Small intestine (tissue), 7 donors: ENCODE measurements at regions not wholly inside any gene's neighbourhood (a gene's known extent, or its start where the extent isn't known, plus 50 kb on each side); places are given as distances from the start of the nearest gene placed in this dataset.
"Not testable (repeated sequence)": the region's sequence is repeated elsewhere in the genome, so short reads cannot be mapped to it uniquely, and the experiment has no call there.

Experiments
- DNase-seq, 2 donors: peaks; one replicate each; pipeline versions ENCODE4 v3.0.0 to v3.0.0-alpha.2; 2013
- FAIRE-seq: peaks from 2 replicates; lab custom pipeline; 2012; peaks lifted over from hg19 to GRCh38; lab: Jason Lieb, UNC
- H3K27ac ChIP-seq, 3 donors: one replicate each; pipeline ENCODE4 v1.5.1; 2013; ENCODE audit warnings: low read length in 2 of 3, mild to moderate bottlenecking in 2 of 3, control low read depth in 1 of 3, inconsistent platforms in 1 of 3, low read depth in 1 of 3, moderate library complexity in 1 of 3
- H3K27me3 ChIP-seq, 3 donors: one replicate each; pipeline ENCODE4 v1.6.1; 2013; ENCODE audit warnings: low read length in 3 of 3, inconsistent platforms in 1 of 3; ENCODE audit not compliant: control insufficient read depth in 3 of 3, insufficient read depth in 3 of 3
- H3K36me3 ChIP-seq, 3 donors: one replicate each; pipeline ENCODE4 v1.6.1; 2013; ENCODE audit warnings: low read length in 3 of 3, inconsistent platforms in 1 of 3, low read depth in 1 of 3, mild to moderate bottlenecking in 1 of 3, moderate library complexity in 1 of 3; ENCODE audit not compliant: control insufficient read depth in 3 of 3, insufficient read depth in 2 of 3
- H3K4me1 ChIP-seq, 3 donors: one replicate each; pipeline ENCODE4 v1.6.1; 2013; ENCODE audit warnings: low read length in 2 of 3, inconsistent platforms in 1 of 3, low read depth in 1 of 3, mild to moderate bottlenecking in 1 of 3, moderate library complexity in 1 of 3; ENCODE audit not compliant: control insufficient read depth in 3 of 3, insufficient read depth in 2 of 3
- H3K4me3 ChIP-seq, 3 donors: one replicate each; pipeline ENCODE4 v1.5.1; 2013; ENCODE audit warnings: low read length in 3 of 3, control low read depth in 1 of 3, inconsistent platforms in 1 of 3, low read depth in 1 of 3, mild to moderate bottlenecking in 1 of 3, moderate library complexity in 1 of 3
- H3K9me3 ChIP-seq, 2 donors: one replicate each; pipeline ENCODE4 v1.6.1; 2013; ENCODE audit warnings: low read depth in 1 of 2, low read length in 1 of 2; ENCODE audit not compliant: control insufficient read depth in 2 of 2, insufficient read depth in 1 of 2
- WGBS, 3 donors: extraction: QIAGEN DNeasy Blood & Tissue Kit; methylation state at CpG; one replicate each; pipeline ENCODE4 v1.1.7; 2013; 5-methylcytosine and 5-hydroxymethylcytosine counted together
- donor health status: healthy with polysubstance abuse.
- donor health status: control.
- donor health status: control.
- donor health status: Bipolar disorder and iron deficiency.
- donor health status: healthy.

GRCh38 chr13:61113140-61113658, 302.4 kb downstream of the PCDH20 start:
- Histone ChIP-seq H3K9me3 (peaks cover 1 to 20% of the 10 kb centered on the region in 2 donors), H3K36me3 (no peaks in the 10 kb centered on the region), H3K4me3 (no peak overlapping the region), H3K4me1 (no peaks in the 10 kb centered on the region), H3K27ac (no peak overlapping the region), H3K27me3 (no peaks in the 10 kb centered on the region)
- 85 to 93% (median 86%) methylated on average over 3 of the region's 3 CpGs for WGBS, 3 donors
- DNase-seq: no peak
- no peak for FAIRE-seq

DNA sequence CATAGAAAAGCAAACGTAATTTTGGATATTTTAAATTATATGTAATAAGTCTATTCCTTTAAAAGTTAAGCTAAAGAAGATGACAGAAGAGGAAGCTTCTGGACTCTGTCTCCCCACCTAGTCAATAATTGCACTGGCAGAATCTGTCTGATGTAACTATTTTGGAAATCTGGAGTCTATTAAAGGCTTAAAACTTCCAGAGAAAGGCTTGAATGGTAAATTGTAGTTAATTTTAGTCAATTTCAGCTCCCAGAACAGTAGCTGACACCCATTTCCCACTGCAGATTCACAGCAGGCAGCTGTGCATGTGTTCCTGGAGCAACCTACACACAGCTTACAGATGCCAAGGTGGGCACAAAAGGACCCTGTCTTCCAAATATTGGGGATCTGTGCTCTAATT, 304.1 kb downstream of the PCDH20 start:
- no peaks in the 10 kb centered on the region for H3K27me3 ChIP-seq
- 49 to 57% (median 55%) methylated on average over 1 of the region's 1 CpG for WGBS, 3 donors
- FAIRE-seq (no peak), DNase-seq (no peak)
- no peaks in the 10 kb centered on the region for H3K36me3 ChIP-seq
- no peaks in the 10 kb centered on the region for H3K4me1 ChIP-seq
- no peak overlapping the region for H3K27ac ChIP-seq
- H3K9me3 ChIP-seq: peaks cover 1 to 14% of the 10 kb centered on the region in 2 donors
- no peak overlapping the region for H3K4me3 ChIP-seq

GRCh38 chr13:61110732-61111131, 304.9 kb downstream of the PCDH20 start:
- no peaks in the 10 kb centered on the region for H3K4me1 ChIP-seq
- no peak overlapping the region for H3K4me3 ChIP-seq
- peaks cover 1 to 14% of the 10 kb centered on the region in 2 donors for H3K9me3 ChIP-seq
- H3K27ac ChIP-seq: no peak overlapping the region
- FAIRE-seq: no peak
- H3K36me3 ChIP-seq: no peaks in the 10 kb centered on the region
- no peak for DNase-seq
- no peaks in the 10 kb centered on the region for H3K27me3 ChIP-seq
- WGBS, 3 donors: 59 to 76% (median 66%) methylated on average over 1 of the region's 1 CpG

GRCh38 chr13:61109741-61110140, 305.9 kb downstream of the PCDH20 start:
- H3K36me3 ChIP-seq: no peaks in the 10 kb centered on the region
- no peaks in the 10 kb centered on the region for H3K4me1 ChIP-seq
- DNase-seq: no peak
- 81 to 82% (median 82%) methylated on average over 5 of the region's 5 CpGs for WGBS, 3 donors
- no peak for FAIRE-seq
- no peak overlapping the region for H3K4me3 ChIP-seq
- no peaks in the 10 kb centered on the region for H3K27me3 ChIP-seq
- peaks cover 1 to 14% of the 10 kb centered on the region in 2 donors for H3K9me3 ChIP-seq
- no peak overlapping the region for H3K27ac ChIP-seq

DNA sequence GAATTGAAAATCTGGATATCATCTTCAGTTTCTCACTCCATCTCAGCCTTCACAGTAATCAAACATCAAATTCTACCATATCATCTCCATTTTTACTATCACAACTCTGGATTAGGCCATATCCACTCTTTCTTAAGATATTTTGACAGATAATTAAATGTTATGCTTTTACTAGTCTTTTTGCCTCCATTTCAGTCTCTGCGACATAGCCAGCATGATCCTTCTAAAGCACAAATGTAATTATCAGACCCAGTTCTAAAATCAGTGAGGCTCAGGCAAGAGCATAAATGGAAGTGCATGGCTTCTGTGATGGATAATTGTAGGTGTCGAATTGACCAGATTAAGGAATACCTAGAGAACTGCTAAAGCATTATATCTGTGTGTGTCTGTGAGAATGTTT, 307.7 kb downstream of the PCDH20 start:
- FAIRE-seq (no peak), DNase-seq (no peak)
- no peaks in the 10 kb centered on the region for H3K36me3 ChIP-seq
- WGBS, 3 donors: 86 to 93% (median 88%) methylated on average over 2 of the region's 2 CpGs
- H3K27me3 ChIP-seq: no peaks in the 10 kb centered on the region
- H3K27ac ChIP-seq: no peak overlapping the region
- H3K4me3 ChIP-seq: no peak overlapping the region
- H3K4me1 ChIP-seq: no peaks in the 10 kb centered on the region
- H3K9me3 ChIP-seq: peaks cover 0 to 3% of the 10 kb centered on the region in 2 donors

DNA sequence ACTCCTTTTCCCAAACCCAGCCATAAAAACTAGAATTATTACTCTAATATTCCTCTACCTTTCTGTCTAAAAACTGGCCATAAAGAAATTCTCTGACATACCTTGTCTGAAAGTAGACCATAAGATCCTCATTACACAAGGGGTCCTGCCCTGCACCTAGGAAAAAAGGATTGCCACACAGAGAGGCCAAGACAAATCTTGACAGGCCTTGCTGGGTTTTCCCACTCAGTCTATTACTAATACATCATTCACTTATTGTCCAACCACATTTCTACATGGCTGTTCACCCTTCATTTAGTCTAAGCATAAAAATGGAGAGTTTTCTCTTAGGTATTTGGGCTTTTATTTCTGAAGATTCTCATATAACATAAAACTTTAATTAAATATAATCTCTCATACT, 319.8 kb downstream of the PCDH20 start:
- no peak for FAIRE-seq
- no peak for DNase-seq
- H3K9me3 ChIP-seq: no peaks in the 10 kb centered on the region
- no peaks in the 10 kb centered on the region for H3K36me3 ChIP-seq
- no peak overlapping the region for H3K27ac ChIP-seq
- H3K4me1 ChIP-seq: no peaks in the 10 kb centered on the region
- no peak overlapping the region for H3K4me3 ChIP-seq
- no peaks in the 10 kb centered on the region for H3K27me3 ChIP-seq

DNA sequence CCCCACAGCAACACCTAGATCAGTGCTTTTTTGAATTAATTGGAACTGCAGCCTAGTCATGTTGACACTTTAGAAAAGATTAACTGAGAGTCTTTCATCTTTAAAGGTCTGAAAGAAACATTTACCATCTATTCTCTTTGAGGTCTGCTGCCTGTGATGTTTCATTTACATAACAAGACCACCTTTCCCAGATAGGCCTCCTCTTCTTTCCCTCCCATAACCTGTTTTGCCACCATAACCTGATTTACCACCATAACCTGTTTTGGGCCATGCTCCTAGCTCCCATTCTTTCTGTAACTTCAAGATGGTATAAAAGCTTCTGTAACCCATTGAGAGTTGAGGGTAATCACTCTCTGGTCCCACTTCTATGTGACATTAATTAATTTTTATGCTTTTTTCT, 320.8 kb downstream of the PCDH20 start:
- H3K4me1 ChIP-seq: no peaks in the 10 kb centered on the region
- FAIRE-seq: no peak

GRCh38 chr13:61089894-61090293, 325.8 kb downstream of the PCDH20 start:
- not testable (repeated sequence) for H3K36me3 ChIP-seq, DNase-seq, H3K9me3 ChIP-seq, H3K4me3 ChIP-seq, H3K27me3 ChIP-seq, H3K27ac ChIP-seq, FAIRE-seq, H3K4me1 ChIP-seq
- WGBS, 3 donors: 58 to 70% (median 60%) methylated on average over 8 of the region's 8 CpGs

More for the DNA sequence above, 320.8 kb downstream of the PCDH20 start:
- H3K27ac ChIP-seq: no peak overlapping the region
- H3K27me3 ChIP-seq: no peaks in the 10 kb centered on the region
- no peak for DNase-seq
- H3K36me3 ChIP-seq: no peaks in the 10 kb centered on the region
- H3K4me3 ChIP-seq: no peak overlapping the region
- no peaks in the 10 kb centered on the region for H3K9me3 ChIP-seq

DNA sequence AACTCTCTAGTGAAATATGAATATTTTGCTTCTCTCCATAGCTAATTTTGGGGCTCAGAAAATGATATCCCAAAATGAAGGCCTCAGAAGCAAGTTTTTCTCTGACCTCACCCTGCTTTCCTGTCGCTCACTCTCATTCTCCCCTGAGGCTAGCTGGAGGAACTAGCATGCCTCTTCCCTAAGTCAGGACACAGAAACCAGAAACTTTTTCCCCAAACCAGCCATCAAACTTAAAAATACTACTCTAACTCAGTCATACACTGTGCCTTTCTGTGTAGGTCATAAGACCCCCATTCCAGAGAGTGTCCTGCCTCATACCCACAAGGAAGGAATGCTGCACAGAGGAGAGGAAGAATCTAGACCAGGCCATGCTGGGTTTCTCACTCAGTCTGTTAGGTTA, 329.6 kb downstream of the PCDH20 start:
- Histone ChIP-seq H3K4me1 (no peaks in the 10 kb centered on the region), H3K27me3 (no peaks in the 10 kb centered on the region), H3K27ac (no peak overlapping the region), H3K4me3 (no peak overlapping the region), H3K36me3 (no peaks in the 10 kb centered on the region), H3K9me3 (no peaks in the 10 kb centered on the region)
- 73 to 96% (median 77%) methylated on average over 1 of the region's 1 CpG for WGBS, 3 donors
- no peak for DNase-seq
- FAIRE-seq: no peak
